AG04450 (cell line): ENCODE measurements at regions not wholly inside any gene's neighbourhood (a gene's known extent, or its start where the extent isn't known, plus 50 kb on each side); places are given as distances from the start of the nearest gene placed in this dataset.

Experiments
- CTCF ChIA-PET: fragments of 300-600, 350-600 bp; formaldehyde crosslinking; extraction: SDS; loops from one replicate; lab custom pipeline; 2022; ENCODE audit warnings: antibody characterized with exemption, inconsistent platforms; lab: Charles Lee
- POLR2A ChIA-PET: fragments of 350-600 bp; formaldehyde crosslinking; extraction: SDS; loops from one replicate; lab custom pipeline; 2021; ENCODE audit warnings: antibody characterized with exemption, inconsistent platforms; lab: Yijun Ruan, JAX
- DNase-seq: peaks from one replicate; pipeline ENCODE4 v3.0.0-alpha.2; 2011; ENCODE audit warnings: low read depth, low spot score
- H3K27ac ChIP-seq: one replicate; pipeline ENCODE4 v1.5.1; 2012; ENCODE audit warnings: low read depth, low read length, control low read depth
- H3K27me3 ChIP-seq: one replicate; pipeline ENCODE4 v1.6.0; 2012; ENCODE audit warnings: low read length; ENCODE audit not compliant: control insufficient read depth, insufficient read depth
- H3K4me3 ChIP-seq: 2 replicates; pipeline ENCODE4 v1.5.1; 2011; ENCODE audit warnings: mild to moderate bottlenecking, low read depth, low read length, control low read depth
- H3K9me3 ChIP-seq: 2 replicates; pipeline ENCODE4 v1.5.1; 2012; ENCODE audit warnings: low read length; ENCODE audit not compliant: control insufficient read depth, insufficient read depth
- CTCF ChIP-seq: IDR thresholded peaks from 2 replicates; pipeline ENCODE4 v1.5.1; 2011; ENCODE audit warnings: low read depth, low read length, control low read depth, inconsistent platforms

DNA sequence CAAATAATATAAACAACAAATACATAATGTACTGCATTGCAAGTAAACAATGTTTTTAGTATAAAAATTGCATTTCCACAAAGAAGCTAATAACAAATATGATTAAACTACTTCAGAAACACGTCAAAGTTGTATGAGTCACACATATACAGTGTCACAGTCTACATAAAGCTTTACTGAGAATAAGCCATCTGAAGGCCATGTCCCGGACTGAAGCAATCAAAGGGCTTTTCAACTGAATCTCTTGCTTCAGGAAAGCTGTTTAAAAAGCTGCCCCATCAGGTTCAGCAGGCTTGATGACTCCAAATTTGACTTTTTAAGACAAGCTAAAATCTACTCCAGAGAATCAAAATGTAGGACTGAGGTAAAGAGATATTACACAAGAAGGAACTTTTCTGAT lies 1476.8 kb downstream of the ADGRL3 start:
- TF ChIP-seq CTCF, result no peak
- POLR2A ChIA-PET, result no interaction called here
- Histone ChIP-seq H3K4me3 (no peak overlapping the region), H3K27me3 (no peaks in the 10 kb centered on the region), H3K9me3 (peaks cover 2% of the 10 kb centered on the region; the same call in 1 of the 2 replicates), H3K27ac (no peak overlapping the region)
- no peak for DNase-seq
- CTCF ChIA-PET, result no interaction called here

- Histone ChIP-seq H3K27ac (no peak overlapping the region), H3K27me3 (no peaks in the 10 kb centered on the region), H3K9me3 (0 out of 2 replicates have a peak, but pooled peaks cover 2% of the 10 kb centered on the region), H3K4me3 (no peak overlapping the region)
- no peak for DNase-seq
- TF ChIP-seq CTCF, result no peak
- ChIA-PET CTCF (no interaction called here), POLR2A (no interaction called here)
These were observed 1470.4 kb downstream of the ADGRL3 start for GRCh38 chr4:62670514-62670913.

DNA sequence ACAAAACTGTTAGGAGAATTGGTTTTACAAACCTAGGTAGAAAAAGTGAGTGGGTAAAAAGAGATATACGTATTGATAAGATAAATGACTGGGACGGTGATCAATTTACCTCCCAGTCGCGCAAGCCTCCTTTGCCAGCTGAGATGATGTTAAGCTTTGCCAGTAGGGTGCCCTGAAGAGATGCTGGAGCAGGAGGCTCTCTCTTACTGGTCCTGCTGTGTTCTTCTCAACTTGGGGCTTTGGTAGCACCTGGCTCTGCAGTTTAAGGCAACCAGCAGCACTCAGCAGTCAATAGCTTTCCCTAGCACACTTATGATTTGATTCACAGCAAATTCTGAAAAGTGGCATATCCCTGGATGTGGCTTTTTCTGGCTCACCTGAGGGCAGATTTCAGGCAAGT lies 1461.7 kb downstream of the ADGRL3 start:
- H3K27me3 ChIP-seq, result no peaks in the 10 kb centered on the region
- H3K4me3 ChIP-seq, result no peak overlapping the region
- DNase-seq, result no peak
- TF ChIP-seq CTCF, result no peak
- H3K27ac ChIP-seq, result no peak overlapping the region
- ChIA-PET CTCF (no interaction called here), POLR2A (no interaction called here)
- peaks cover 6% of the 10 kb centered on the region for H3K9me3 ChIP-seq

GRCh38 chr4:62656006-62656405 lies 1455.9 kb downstream of the ADGRL3 start:
- TF ChIP-seq CTCF, result no peak
- CTCF ChIA-PET, result no interaction called here
- Histone ChIP-seq H3K27ac (no peak overlapping the region), H3K4me3 (no peak overlapping the region), H3K27me3 (no peaks in the 10 kb centered on the region), H3K9me3 (peaks cover 6% of the 10 kb centered on the region)
- POLR2A ChIA-PET, result no interaction called here
- no peak for DNase-seq

GRCh38 chr4:62644372-62644771 lies 1444.2 kb downstream of the ADGRL3 start:
- Histone ChIP-seq H3K9me3 (no peaks in the 10 kb centered on the region), H3K27me3 (no peaks in the 10 kb centered on the region), H3K4me3 (no peak overlapping the region), H3K27ac (no peak overlapping the region)
- ChIA-PET POLR2A (no interaction called here), CTCF (no interaction called here)
- no peak for TF ChIP-seq CTCF
- no peak for DNase-seq
